GM19328 (cell line): ENCODE measurements at regions not wholly inside any gene's neighbourhood (a gene's known extent, or its start where the extent isn't known, plus 50 kb on each side); places are given as distances from the start of the nearest gene placed in this dataset.
"Not testable (repeated sequence)": the region's sequence is repeated elsewhere in the genome, so short reads cannot be mapped to it uniquely, and the experiment has no call there.

ENCODE experiments used
- ATAC-seq: cut with Tn5 transposase; IDR thresholded peaks from one replicate; pipeline ENCODE4 v1.9.1; 2021; ENCODE audit warnings: mild to moderate bottlenecking, moderate library complexity; ENCODE audit not compliant: unreplicated experiment

GRCh38 chr2:61632276-61633169 lies 94.4 kb upstream of the XPO1 start:
- no peak for ATAC-seq

- ATAC-seq = no peak
Observed at GRCh38 chr2:61631321-61631720, 93.2 kb upstream of the XPO1 start.

GRCh38 chr2:61626827-61627226 lies 88.7 kb upstream of the XPO1 start:
- ATAC-seq = no peak

- no peak for ATAC-seq
Observed at GRCh38 chr2:61623747-61624146, 85.6 kb upstream of the XPO1 start.

GRCh38 chr2:61620244-61621159 lies 82.3 kb upstream of the XPO1 start:
- no peak for ATAC-seq

GRCh38 chr2:61619561-61619960 lies 81.4 kb upstream of the XPO1 start:
- ATAC-seq = no peak

- no peak for ATAC-seq
Observed at GRCh38 chr2:61617610-61618009, 79.5 kb upstream of the XPO1 start.

- ATAC-seq = no peak
Observed at GRCh38 chr2:61605245-61605644, 67.1 kb upstream of the XPO1 start.

- no peak for ATAC-seq
Observed at GRCh38 chr2:61604433-61604832, 66.3 kb upstream of the XPO1 start.

GRCh38 chr2:61598515-61599156 lies 60.5 kb upstream of the XPO1 start:
- ATAC-seq = not testable (repeated sequence)

- no peak for ATAC-seq
Observed at GRCh38 chr2:61597300-61598289, 59.4 kb upstream of the XPO1 start.

GRCh38 chr2:61594201-61594600 lies 56.0 kb upstream of the XPO1 start:
- not testable (repeated sequence) for ATAC-seq

- ATAC-seq = not testable (repeated sequence)
Observed at GRCh38 chr2:61593648-61594047, 55.5 kb upstream of the XPO1 start.

GRCh38 chr2:61590214-61590613 lies 52.1 kb upstream of the XPO1 start:
- no peak for ATAC-seq

GRCh38 chr2:61588566-61588965 lies 50.4 kb upstream of the XPO1 start:
- ATAC-seq = no peak
